Germinal center (tissue), 1 donor: ENCODE measurements at regions not wholly inside any gene's neighbourhood (a gene's known extent, or its start where the extent isn't known, plus 50 kb on each side); places are given as distances from the start of the nearest gene placed in this dataset.
"Not testable (repeated sequence)": the region's sequence is repeated elsewhere in the genome, so short reads cannot be mapped to it uniquely, and the experiment has no call there.

Experiments used
- DNase-seq: peaks from one replicate; pipeline ENCODE4 v3.0.0; 2012; ENCODE audit warnings: mixed read lengths, low spot score

DNA sequence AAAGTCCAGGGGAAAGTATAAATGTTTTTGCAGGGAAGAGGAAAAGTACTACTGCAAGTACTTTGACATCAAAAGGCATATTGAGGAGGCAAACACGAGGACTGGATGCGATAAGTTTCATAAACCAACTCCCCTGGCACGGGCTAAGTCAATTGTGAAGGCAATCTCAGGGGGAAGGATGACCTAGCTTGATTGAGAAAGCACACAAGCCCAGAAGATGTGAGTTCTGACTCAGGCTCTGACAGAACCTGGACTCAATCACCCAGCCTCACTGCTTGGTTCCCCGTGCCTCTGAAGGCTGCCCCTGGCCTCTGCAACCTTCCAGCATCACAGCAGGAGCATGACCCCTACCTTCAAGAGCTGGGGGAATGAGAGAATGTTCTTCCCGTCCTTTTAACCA lies 93.2 kb upstream of the ZNF438 start:
- no peak for DNase-seq

DNA sequence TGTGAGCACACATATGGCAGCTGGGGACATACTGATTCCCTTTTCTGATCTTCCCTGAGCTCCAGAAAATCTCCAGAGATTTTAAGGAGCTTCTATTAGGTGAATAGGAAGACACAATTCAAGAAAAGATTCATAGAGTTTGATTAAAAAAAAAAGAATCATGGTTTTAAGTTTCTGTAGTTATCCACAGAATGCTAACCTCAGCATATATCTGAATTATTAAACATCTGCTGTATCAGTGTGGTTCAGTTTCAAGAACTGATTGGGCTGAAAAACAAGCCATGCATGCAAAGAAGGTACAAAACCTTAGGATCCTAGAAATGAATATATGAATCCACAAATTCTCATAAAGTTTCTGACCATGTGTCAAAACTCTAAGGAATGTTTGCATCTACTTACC lies 94.1 kb upstream of the ZNF438 start:
- DNase-seq, result no peak

- no peak for DNase-seq
Measured at GRCh38 chr10:31126593-31126992, 94.9 kb upstream of the ZNF438 start.

DNA sequence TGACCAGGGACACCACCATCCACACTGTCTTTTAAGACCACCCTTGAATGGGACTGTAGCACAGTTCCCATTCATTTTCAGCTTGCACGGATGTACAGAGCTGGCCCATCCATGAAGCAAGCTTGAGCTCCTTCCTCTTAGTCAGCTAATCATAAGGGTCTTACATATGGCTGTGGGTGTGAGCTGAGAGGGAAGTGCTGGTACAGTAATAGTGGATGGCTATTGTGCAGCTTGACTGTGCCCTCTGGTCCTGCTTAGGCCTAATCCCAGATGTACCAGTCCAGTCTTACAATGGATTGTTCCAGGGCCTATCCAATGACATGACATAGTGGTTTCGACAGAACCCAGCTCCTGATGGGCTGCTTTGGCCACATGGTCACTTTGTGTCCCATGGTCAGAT lies 96.9 kb upstream of the ZNF438 start:
- no peak for DNase-seq

GRCh38 chr10:31129271-31129670 lies 97.6 kb upstream of the ZNF438 start:
- DNase-seq, result no peak

DNA sequence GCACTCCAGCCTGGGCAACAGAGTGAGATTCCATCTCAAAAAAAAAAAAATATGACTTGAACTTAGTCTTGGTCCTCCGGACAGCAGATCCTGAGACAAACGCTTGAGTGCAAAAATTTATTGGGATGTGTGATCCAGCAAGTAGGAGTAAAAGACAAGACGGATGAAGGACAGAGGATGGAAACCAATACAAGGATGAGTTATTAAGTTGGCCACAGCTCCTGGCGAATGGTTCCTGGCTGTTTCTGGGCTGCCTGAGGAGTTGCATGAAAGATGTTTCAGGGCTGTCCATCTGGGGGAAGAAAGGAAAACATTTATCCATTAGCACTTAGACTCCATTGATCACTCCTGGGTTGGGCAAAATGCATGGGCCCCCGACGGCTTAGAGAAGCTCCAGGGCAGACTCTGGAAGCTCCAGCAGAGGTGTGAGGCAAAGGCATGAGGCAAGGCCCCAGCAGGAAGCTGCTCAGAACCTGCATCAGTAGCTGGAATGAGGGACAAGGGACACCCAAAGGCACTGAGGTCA lies 98.3 kb upstream of the ZNF438 start:
- no peak for DNase-seq

DNA sequence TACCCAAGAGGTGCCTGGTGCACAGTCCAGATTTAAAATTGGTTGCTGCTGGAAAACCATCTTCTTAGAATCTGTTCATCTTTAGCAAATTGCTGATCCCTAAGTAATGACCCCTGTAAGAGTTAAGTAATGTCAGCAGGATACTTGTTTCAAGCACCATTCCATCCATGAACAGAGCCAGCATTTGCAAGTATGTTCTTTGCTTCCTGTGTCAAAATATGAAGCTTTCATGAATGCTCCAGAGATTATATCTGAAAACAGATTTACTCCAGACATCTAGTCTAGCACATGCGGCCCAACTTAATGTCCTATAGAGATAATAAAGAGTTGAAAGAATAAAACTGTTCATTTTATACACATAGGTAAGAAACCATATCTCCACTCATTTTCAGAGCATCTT lies 98.7 kb upstream of the ZNF438 start:
- no peak for DNase-seq

- no peak for DNase-seq
Measured at GRCh38 chr10:31131251-31131650, 99.6 kb upstream of the ZNF438 start.

DNA sequence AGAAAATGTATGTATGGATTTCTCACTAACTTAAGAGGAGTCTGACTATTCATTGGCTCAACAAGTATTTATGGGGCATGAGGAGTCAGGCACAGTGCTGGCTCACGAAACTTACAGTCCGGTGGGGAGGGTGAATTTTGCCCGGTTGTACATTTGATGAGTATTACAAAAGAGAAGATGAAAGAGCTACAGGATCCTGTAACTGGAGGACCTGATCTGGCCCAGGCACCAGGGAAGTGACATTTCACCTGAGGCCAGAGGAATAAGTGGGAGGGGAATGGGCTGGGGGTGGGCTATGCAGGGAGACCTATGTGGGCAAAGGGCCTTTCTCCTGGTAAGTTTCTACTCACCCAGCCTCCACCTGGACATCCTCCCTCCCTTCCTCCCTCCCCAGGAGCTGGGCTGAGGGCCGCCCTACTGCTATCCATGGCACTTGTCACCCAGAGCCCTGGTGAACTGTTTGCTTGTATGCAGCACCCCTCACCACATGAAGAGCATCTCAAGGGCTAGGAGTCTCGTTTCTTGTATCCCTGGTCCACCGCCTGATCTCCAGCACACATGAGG lies 101.1 kb upstream of the ZNF438 start:
- DNase-seq, result no peak

- DNase-seq, result no peak
Measured at GRCh38 chr10:31133251-31133791, 101.7 kb upstream of the ZNF438 start.

- DNase-seq, result peak; percentile 81
Measured at GRCh38 chr10:31133792-31134310, 102.2 kb upstream of the ZNF438 start.

DNA sequence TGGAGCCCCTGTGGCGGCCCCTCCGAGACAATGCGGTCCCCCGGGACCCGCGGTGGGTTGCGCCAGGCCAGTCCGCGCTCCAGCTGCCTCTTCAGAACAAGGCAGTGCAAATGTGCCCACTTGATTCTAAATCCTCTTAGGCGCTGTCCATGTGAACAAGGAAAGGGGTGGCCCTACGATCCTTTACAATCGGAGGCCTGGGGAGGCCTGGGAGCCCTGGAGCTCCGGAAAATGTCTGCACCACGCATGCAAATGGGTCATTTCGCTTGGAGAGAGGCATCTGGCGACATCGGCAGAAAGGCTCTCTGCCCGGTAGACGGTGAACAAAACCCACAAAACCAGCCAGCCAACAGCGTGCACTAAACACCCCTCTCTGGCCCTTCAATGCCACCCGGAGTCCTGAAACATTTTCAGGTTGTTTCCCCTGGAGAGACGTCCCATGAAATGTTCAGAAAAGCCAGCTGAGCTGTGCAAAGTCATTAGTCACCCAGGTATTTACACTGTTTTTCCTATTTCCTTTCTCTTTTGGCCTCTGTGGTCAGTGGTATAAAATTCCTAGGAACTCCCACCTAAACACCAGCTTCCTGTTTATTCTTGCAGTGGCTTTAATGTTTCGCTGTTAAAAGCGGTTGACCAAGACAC lies 102.8 kb upstream of the ZNF438 start:
- peak; percentile 12 for DNase-seq

GRCh38 chr10:31135171-31135570 lies 103.5 kb upstream of the ZNF438 start:
- no peak for DNase-seq

GRCh38 chr10:31135791-31136190 lies 104.1 kb upstream of the ZNF438 start:
- DNase-seq, result not testable (repeated sequence)

GRCh38 chr10:31136386-31136785 lies 104.7 kb upstream of the ZNF438 start:
- DNase-seq, result no peak

DNA sequence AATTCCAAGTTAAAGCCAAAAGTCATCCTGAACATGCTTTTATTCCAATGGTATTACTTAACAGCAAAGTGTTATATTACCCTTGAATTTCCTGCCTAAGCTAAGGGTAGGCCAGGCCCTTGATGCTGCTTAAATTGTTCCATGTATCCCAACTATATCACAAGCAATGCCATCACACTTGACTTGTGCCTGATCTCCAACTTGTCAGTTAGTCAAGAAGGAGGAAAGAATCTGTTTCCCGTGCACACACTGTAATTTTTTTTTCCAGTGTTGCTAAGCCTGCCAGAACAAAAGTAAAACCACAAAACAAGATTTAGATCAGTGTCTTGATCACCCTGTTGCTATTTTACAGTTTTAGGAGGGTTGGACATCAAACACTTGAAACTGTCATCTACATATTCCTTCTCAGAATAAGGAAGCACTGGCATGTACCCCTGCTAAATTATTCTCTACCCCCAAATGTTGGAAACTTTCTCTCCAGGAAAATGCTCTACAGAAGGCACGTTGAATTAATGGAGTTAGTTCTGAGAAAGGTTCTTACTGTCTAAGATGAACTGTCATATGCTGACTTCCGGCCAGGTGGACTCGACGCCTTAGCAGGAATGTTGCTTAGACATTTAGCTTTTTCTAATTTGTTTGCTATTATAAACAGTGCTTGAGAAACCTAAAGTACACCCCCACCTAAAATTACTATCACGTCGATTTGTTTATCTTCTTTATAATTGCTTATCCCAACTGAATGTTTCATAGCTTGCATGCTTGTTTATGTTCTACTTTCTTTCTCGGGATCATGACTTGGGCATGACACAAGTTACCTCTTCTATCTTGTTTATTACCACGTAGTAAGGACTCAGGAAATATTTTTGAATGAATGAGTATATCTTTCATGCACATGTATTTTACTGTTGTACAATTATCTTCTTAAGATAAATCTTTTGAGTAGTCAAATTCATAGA lies 105.5 kb upstream of the ZNF438 start:
- DNase-seq, result no peak

DNA sequence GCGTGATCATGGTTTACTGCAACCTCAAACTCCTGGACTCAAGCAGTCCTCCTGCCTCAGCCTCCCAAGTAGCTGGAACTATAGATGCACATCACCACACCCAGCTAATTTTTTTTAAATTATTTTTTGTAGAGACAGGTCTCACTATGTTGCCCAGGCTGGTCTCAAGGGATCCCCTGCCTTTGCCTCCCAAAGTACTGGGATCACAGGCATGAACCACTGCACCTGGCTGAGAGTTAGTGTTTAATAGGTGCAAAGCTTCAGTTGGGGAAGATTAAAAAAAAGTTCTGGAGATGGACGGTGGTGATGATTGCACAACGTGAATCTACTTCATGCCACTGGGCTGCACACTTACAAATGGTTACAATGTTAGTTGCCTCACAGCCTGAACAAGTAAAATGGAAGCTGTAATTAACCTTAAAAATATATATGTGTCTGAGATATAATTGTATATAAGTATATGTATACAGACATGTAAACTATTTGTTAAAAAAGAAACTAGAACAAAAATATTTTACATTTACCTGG lies 106.4 kb upstream of the ZNF438 start:
- no peak for DNase-seq

DNA sequence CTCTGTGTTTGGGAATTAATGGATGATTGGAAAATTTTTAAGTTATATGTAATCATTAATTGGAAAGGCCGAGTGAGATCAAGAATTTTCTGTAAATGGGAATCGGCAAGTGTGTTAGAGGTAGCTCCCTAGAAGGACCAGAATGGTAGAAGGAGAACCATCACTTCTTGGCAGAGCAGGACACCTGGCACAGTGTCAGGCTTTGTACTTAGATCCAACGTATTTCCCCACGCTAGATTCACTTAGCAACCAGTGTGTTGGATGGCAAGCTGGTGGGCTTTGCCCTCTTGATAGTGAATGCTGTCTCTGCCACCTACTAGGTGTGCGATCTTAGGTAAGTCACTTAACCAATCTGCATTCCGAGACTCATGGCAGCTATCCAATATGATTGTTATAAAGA lies 107.8 kb upstream of the ZNF438 start:
- no peak for DNase-seq

- no peak for DNase-seq
Measured at GRCh38 chr10:31140716-31141115, 109.1 kb upstream of the ZNF438 start.

DNA sequence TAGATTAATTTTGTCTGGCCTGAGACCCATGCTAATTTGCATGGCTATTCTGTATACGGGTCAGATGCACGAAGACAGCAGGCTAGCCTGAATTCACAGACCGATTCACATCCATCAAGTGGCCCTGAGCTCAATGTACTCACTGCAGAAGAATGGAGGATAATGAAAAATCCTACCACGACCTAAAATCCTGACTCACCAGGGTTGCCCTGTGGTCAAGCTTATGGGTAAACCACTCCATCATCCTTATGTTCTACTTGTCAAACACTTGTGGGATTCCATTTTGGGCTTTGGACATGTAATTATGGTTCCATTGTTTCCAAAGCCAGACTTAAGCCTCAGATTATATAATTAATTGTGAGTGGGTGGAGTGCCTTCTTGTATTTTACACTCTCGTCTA lies 110.4 kb upstream of the ZNF438 start:
- no peak for DNase-seq

DNA sequence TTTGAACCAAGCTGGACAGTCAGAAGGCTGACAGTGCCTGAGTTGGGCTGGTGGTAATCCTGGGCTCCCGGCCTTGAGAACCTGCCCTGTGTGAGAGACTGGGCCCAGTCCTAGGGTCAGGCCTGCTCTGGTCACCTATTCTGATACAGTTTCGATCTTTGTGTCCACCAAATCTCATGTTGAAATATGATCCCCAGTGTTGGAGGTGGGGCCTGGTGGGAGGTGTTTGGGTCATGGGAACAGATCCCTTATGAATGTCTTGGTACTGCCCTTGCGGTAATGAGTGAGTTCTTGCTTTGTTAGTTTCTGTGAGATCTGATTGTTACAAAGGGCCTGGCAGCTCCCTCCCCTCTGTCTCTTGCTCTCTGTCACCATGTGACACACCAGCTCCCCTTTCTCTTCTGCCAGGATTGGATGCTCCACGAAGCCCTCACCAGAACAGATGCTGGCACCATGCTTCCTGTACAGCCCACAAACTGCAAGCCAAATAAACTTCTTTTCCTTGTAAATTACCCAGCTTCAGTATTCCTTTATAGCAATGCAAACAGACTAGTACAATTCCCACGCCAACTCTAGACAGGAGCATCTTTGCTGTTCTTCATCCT lies 111.8 kb upstream of the ZNF438 start:
- DNase-seq, result no peak

GRCh38 chr10:31145986-31146385 lies 114.3 kb upstream of the ZNF438 start:
- no peak for DNase-seq
